Smooth muscle cell (in vitro differentiated cells): ENCODE measurements at regions not wholly inside any gene's neighbourhood (a gene's known extent, or its start where the extent isn't known, plus 50 kb on each side); places are given as distances from the start of the nearest gene placed in this dataset.

Source experiments
- DNase-seq: peaks from one replicate; lab custom pipeline; 2025; ENCODE audit not compliant: unreplicated experiment; lab: John Stamatoyannopoulos, UW
- H2AFZ ChIP-seq: fragments of 200-600 bp; sonication (generic); 2 replicates; pipeline ENCODE4 v1.6.0; 2016; ENCODE audit warnings: antibody characterized with exemption, low read depth, mild to moderate bottlenecking
- H3F3A ChIP-seq: fragments of 200-600 bp; sonication (generic); 2 replicates; pipeline ENCODE4 v1.6.0; 2017; ENCODE audit warnings: antibody characterized with exemption, low read depth
- H3K27ac ChIP-seq: fragments of 200-600 bp; sonication (generic); 2 replicates; pipeline ENCODE4 v1.5.1; 2016; ENCODE audit warnings: low read depth, mild to moderate bottlenecking
- H3K27me3 ChIP-seq: fragments of 200-600 bp; sonication (generic); 2 replicates; pipeline ENCODE4 v1.6.1; 2016; ENCODE audit warnings: low read depth, mild to moderate bottlenecking
- H3K36me3 ChIP-seq: fragments of 200-600 bp; sonication (generic); 2 replicates; pipeline ENCODE4 v1.5.1; 2016; ENCODE audit warnings: low read depth
- H3K4me1 ChIP-seq: fragments of 200-600 bp; sonication (generic); 2 replicates; pipeline ENCODE4 v1.5.1; 2016; ENCODE audit warnings: low read depth
- H3K4me2 ChIP-seq: fragments of 200-600 bp; sonication (generic); 2 replicates; pipeline ENCODE4 v1.6.0; 2016; ENCODE audit warnings: mild to moderate bottlenecking
- H3K4me3 ChIP-seq: fragments of 200-600 bp; sonication (generic); 2 replicates; pipeline ENCODE4 v1.5.1; 2016; ENCODE audit warnings: mild to moderate bottlenecking
- H3K79me2 ChIP-seq: fragments of 200-600 bp; sonication (generic); 2 replicates; pipeline ENCODE4 v1.6.0; 2016; ENCODE audit warnings: low read depth, mild to moderate bottlenecking
- H3K9ac ChIP-seq: fragments of 200-600 bp; sonication (generic); 2 replicates; pipeline ENCODE4 v1.6.0; 2016; ENCODE audit warnings: low read depth
- H3K9me3 ChIP-seq: fragments of 200-600 bp; sonication (generic); replicated peaks from 2 replicates; pipeline ENCODE4 v1.5.1; 2016; ENCODE audit warnings: low read depth
- H4K20me1 ChIP-seq: fragments of 200-600 bp; sonication (generic); 2 replicates; pipeline ENCODE4 v1.6.0; 2016; ENCODE audit warnings: low read depth
- WGBS: methylation state at CpG from one replicate; pipeline ENCODE4 v1.1.7; 2016; ENCODE audit warnings: low lambda C conversion rate; 5-methylcytosine and 5-hydroxymethylcytosine counted together
- TF ChIP-seq, protein P1 (sequence below): fragments of 200-600 bp; sonication (generic); IDR thresholded peaks from 2 replicates; pipeline ENCODE4 v1.5.1; 2017; ENCODE audit warnings: borderline replicate concordance, mild to moderate bottlenecking, antibody characterized with exemption; ENCODE audit not compliant: insufficient read depth, poor library complexity, severe bottlenecking

DNA sequence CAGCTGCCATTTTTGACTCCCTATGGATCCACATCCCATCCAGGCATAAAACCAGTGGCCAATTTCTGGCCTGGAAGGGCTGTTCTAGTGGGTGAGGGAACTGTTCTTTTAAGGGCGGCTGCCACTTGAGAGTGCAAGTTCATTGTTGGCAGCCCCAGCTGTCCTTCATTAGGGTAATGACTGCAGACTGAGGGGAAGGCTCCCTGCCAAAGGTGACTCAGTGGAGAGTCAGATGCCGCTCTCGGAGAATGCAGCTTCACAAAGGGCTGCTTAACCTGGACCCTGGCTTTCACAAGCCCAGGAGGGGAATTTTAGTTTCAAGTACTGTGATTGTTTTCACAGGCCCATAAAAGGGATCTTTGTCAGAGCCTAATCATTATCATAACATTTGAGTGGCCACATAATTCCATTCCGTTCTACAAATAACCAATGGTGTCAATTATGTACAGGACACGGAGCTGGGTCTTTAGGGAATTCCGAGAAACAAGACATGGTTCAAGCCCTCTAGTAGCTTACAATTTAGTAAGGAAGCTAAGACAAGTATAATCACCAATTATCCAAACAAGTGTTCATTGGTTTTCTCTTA, 235.7 kb downstream of the CDCA7 start:
- H3K27me3 ChIP-seq, result no peaks in the 10 kb centered on the region
- H3K4me2 ChIP-seq, result no peak overlapping the region

DNA sequence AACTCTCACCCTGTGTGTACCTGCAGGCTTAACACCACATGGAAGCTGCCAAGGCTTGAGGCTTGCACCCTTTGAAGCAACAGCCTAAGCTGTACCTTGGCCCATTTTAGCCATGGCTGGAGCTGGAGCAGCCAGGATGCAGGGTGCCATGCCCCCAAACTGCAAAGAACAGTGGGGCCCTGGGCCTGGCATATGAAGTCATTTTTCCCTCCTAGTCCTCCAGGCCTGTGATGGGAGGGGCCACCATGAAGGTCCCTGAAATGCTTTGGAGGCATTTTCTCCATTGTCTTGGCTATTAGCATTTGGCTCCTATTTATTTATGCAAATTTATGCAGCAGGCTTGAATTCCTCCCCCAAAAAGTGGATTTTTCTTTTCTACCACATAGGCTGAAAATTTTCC, 238.4 kb downstream of the CDCA7 start:
- Histone ChIP-seq H4K20me1 (no peaks in the 10 kb centered on the region), H3K4me1 (no peaks in the 10 kb centered on the region), H3K79me2 (no peaks in the 10 kb centered on the region), H2AFZ (no peak overlapping the region), H3K27me3 (no peaks in the 10 kb centered on the region), H3K9me3 (no peaks in the 10 kb centered on the region), H3F3A (no peaks in the 10 kb centered on the region), H3K9ac (no peak overlapping the region), H3K27ac (no peak overlapping the region), H3K4me3 (no peak overlapping the region), H3K4me2 (no peak overlapping the region), H3K36me3 (no peaks in the 10 kb centered on the region)
- TF ChIP-seq, protein P1, sequence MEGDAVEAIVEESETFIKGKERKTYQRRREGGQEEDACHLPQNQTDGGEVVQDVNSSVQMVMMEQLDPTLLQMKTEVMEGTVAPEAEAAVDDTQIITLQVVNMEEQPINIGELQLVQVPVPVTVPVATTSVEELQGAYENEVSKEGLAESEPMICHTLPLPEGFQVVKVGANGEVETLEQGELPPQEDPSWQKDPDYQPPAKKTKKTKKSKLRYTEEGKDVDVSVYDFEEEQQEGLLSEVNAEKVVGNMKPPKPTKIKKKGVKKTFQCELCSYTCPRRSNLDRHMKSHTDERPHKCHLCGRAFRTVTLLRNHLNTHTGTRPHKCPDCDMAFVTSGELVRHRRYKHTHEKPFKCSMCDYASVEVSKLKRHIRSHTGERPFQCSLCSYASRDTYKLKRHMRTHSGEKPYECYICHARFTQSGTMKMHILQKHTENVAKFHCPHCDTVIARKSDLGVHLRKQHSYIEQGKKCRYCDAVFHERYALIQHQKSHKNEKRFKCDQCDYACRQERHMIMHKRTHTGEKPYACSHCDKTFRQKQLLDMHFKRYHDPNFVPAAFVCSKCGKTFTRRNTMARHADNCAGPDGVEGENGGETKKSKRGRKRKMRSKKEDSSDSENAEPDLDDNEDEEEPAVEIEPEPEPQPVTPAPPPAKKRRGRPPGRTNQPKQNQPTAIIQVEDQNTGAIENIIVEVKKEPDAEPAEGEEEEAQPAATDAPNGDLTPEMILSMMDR, result no peak
- no peak for DNase-seq

More for the DNA sequence above, 235.7 kb downstream of the CDCA7 start:
- Histone ChIP-seq H3K79me2 (no peaks in the 10 kb centered on the region), H3F3A (no peaks in the 10 kb centered on the region), H3K4me3 (no peak overlapping the region), H3K9me3 (no peaks in the 10 kb centered on the region), H4K20me1 (no peaks in the 10 kb centered on the region), H3K4me1 (no peaks in the 10 kb centered on the region), H3K27ac (no peak overlapping the region), H3K36me3 (no peaks in the 10 kb centered on the region), H2AFZ (no peak overlapping the region), H3K9ac (no peak overlapping the region)
- 78% methylated on average over 6 of the region's 6 CpGs for WGBS
- no peak for DNase-seq
- TF ChIP-seq, protein P1, result no peak

DNA sequence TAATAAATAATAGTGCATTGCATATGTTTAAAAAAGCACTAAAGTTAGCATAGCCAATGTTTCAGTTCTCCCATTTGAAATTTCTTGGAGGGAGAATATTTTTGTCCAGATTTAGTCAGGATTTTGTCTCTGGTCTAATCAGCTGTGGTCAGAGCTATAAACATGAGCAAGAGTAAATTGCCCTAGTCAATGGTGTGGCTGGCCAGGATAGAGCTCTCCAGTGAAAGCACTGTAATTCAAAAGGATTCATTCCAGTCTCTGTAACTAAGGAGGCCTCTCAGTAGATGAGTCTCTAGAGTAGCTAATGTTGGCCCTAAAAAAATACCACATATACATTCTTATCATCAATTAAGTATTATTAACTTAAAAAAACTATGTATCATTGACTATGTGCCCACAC, 241.6 kb downstream of the CDCA7 start:
- Histone ChIP-seq H3K27ac (no peak overlapping the region), H3K36me3 (no peaks in the 10 kb centered on the region), H3K9me3 (no peaks in the 10 kb centered on the region), H2AFZ (no peak overlapping the region), H3K4me2 (no peak overlapping the region), H3K9ac (no peak overlapping the region), H3K4me1 (no peaks in the 10 kb centered on the region), H3K4me3 (no peak overlapping the region), H4K20me1 (no peaks in the 10 kb centered on the region), H3K27me3 (no peaks in the 10 kb centered on the region), H3F3A (no peaks in the 10 kb centered on the region), H3K79me2 (no peaks in the 10 kb centered on the region)
- TF ChIP-seq, protein P1, result no peak
- DNase-seq, result no peak

DNA sequence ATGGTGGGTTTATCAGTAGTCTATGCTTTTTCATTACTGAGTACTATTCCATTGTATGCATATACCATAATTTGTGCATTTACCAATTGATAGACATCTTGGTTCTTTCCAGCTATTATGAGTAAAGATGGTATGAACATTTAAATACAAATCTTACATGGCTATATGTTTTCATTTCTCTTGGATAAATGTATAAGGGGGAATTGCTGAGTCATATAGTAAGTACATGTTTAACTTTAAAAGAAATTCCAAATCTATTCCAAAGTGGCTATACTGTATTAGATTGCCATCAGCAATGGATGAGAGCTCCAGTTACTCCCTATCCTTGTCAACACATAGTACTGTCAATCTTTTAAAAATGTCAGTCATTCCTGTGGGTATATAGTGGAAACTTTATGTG, 243.9 kb downstream of the CDCA7 start:
- no peaks in the 10 kb centered on the region for H3K4me1 ChIP-seq
- H3F3A ChIP-seq, result no peaks in the 10 kb centered on the region
- H3K27me3 ChIP-seq, result no peaks in the 10 kb centered on the region
- TF ChIP-seq, protein P1, result no peak
- DNase-seq, result no peak
- H4K20me1 ChIP-seq, result no peaks in the 10 kb centered on the region
- H3K9me3 ChIP-seq, result no peaks in the 10 kb centered on the region
- no peak overlapping the region for H3K4me3 ChIP-seq
- no peaks in the 10 kb centered on the region for H3K79me2 ChIP-seq
- H3K36me3 ChIP-seq, result no peaks in the 10 kb centered on the region
- no peak overlapping the region for H3K27ac ChIP-seq
- no peak overlapping the region for H3K9ac ChIP-seq
- H3K4me2 ChIP-seq, result no peak overlapping the region
- no peak overlapping the region for H2AFZ ChIP-seq
